Breast epithelium (tissue), 4 donors: ENCODE measurements at regions not wholly inside any gene's neighbourhood (a gene's known extent, or its start where the extent isn't known, plus 50 kb on each side); places are given as distances from the start of the nearest gene placed in this dataset.

Experiments
- DNase-seq, 2 donors: peaks; one replicate each; pipeline ENCODE4 v3.0.0-alpha.2; 2019; ENCODE audit warnings: low spot score in 2 of 2
- H3K27ac ChIP-seq, 2 donors: fragments of 200-600 bp; sonication (generic) in 1 of 2; one replicate each; pipeline ENCODE4 v1.5.1; 2016 to 2019; ENCODE audit warnings: mild to moderate bottlenecking in 1 of 2
- H3K27me3 ChIP-seq, 2 donors: fragments of 200-600 bp; sonication (generic) in 1 of 2; one replicate each; pipeline versions ENCODE4 v1.5.1 to v1.6.0; 2017 to 2019; ENCODE audit warnings: control low read depth in 1 of 2, mild to moderate bottlenecking in 1 of 2
- H3K36me3 ChIP-seq: fragments of 200-600 bp; one replicate; pipeline ENCODE4 v1.5.1; 2019
- H3K4me1 ChIP-seq, 2 donors: fragments of 200-600 bp; sonication (generic); one replicate each; pipeline ENCODE4 v1.5.1; 2016 to 2019; ENCODE audit warnings: control low read depth in 1 of 2
- H3K4me3 ChIP-seq, 3 donors: fragments of 200-600 bp; sonication (generic); 1 replicate in 2 of 3; 2 replicates in 1 of 3; pipeline ENCODE4 v1.5.1; 2016 to 2019; ENCODE audit warnings: mild to moderate bottlenecking in 3 of 3, moderate library complexity in 2 of 3
- H3K9me3 ChIP-seq, 2 donors: fragments of 200-600 bp; sonication (generic) in 1 of 2; one replicate each; pipeline ENCODE4 v1.5.1; 2016 to 2019; ENCODE audit warnings: control low read depth in 1 of 2
- CTCF ChIP-seq, 3 donors: fragments of 450-650 bp; IDR thresholded peaks; one replicate each; pipeline ENCODE4 v1.5.1; 2016 to 2017; ENCODE audit warnings: antibody characterized with exemption in 3 of 3, mild to moderate bottlenecking in 3 of 3, moderate library complexity in 3 of 3
- POLR2A ChIP-seq: fragments of 450-650 bp; IDR thresholded peaks from one replicate; pipeline ENCODE4 v1.6.1; 2016; ENCODE audit warnings: antibody characterized with exemption, mild to moderate bottlenecking, moderate library complexity
- POLR2AphosphoS5 ChIP-seq, 3 donors: sonication (generic); formaldehyde crosslinking; IDR thresholded peaks; one replicate each; pipeline ENCODE4 v1.6.1; 2017; ENCODE audit warnings: antibody characterized with exemption in 3 of 3
- intact Hi-C: fragments of 100-400 bp; cut with DNase I; formaldehyde crosslinking; loops from one replicate; pipeline ENCODE4 v1.15.1; 2023; ENCODE audit warnings: low total_unique reads

- Histone ChIP-seq H3K27ac (no peak overlapping the region), H3K4me3 (no peak overlapping the region), H3K4me1 (no peaks in the 10 kb centered on the region), H3K36me3 (no peaks in the 10 kb centered on the region), H3K9me3 (no peaks in the 10 kb centered on the region), H3K27me3 (peaks cover 0 to 6% of the 10 kb centered on the region in 2 donors)
- no peak for DNase-seq
- intact Hi-C loops, result no loop called here
- no peak for TF ChIP-seq POLR2A
- TF ChIP-seq CTCF (IDR thresholded peaks at IDR 0.05), result no peak
- TF ChIP-seq POLR2AphosphoS5 (IDR thresholded peaks at IDR 0.05), result no peak
These were observed 186.0 kb upstream of the MKI67 start for GRCh38 chr10:128312250-128312649.

DNA sequence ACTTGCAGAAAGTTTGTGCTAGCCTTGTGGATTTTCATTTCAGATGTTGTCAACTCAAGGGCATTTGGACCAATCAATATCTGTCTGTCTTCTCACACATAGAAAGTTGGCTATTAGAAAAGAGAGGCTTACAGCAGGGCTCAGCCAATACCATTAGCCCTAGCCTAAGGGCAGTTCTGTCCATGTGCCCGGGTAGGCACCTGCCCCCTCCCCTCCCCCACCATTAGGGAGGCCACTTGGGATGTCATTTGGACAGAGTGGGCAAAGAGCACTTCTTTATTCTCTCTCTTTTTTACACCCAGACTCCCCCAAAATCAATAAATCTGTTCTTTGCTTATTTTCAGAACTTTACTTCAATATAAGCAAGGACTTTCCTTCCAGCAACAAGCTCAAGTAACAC, 188.5 kb upstream of the MKI67 start:
- H3K27ac ChIP-seq, result no peak overlapping the region
- H3K4me1 ChIP-seq, result no peaks in the 10 kb centered on the region
- H3K36me3 ChIP-seq, result no peaks in the 10 kb centered on the region
- no peaks in the 10 kb centered on the region for H3K9me3 ChIP-seq
- intact Hi-C loops, result no loop called here
- TF ChIP-seq CTCF (IDR thresholded peaks at IDR 0.05), result no peak
- TF ChIP-seq POLR2A, result no peak
- TF ChIP-seq POLR2AphosphoS5 (IDR thresholded peaks at IDR 0.05), result no peak
- DNase-seq, result no peak
- no peak overlapping the region for H3K4me3 ChIP-seq
- peaks cover 0 to 6% of the 10 kb centered on the region in 2 donors for H3K27me3 ChIP-seq

DNA sequence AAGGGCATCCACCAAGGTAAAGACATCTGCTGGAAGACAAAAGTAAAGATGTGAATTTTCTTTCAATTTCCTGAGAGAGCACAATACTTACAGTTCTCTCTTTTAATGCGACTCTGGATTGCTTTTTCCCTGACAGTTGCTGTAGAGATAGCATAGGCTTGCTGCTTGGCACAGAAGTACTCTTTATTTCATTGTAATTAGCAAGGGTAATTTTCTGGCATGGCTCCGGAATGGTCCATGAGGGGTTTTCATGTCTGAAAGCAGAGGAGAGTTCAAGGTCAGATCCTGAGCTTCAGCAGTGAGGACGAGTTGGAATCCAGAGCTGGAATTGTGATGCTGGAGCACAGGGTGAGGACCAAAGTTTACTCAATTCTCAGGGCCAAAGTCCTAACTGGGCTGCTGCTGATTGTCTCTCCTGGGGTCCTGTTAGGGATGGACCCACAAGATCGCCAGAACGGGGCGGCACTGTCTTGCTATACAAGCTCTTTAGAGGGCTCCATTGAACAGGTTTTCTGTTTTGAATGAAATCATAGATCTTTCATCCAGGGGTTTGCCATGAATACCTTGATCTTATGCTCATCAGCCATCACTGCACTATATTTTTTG, 190.0 kb upstream of the MKI67 start:
- TF ChIP-seq POLR2A, result no peak
- TF ChIP-seq POLR2AphosphoS5 (IDR thresholded peaks at IDR 0.05), result no peak
- no peak for TF ChIP-seq CTCF (IDR thresholded peaks at IDR 0.05)
- DNase-seq, result no peak
- intact Hi-C loops, result no loop called here
- Histone ChIP-seq H3K4me1 (no peaks in the 10 kb centered on the region), H3K27ac (no peak overlapping the region), H3K36me3 (no peaks in the 10 kb centered on the region), H3K4me3 (no peak overlapping the region), H3K27me3 (peaks cover 0 to 6% of the 10 kb centered on the region in 2 donors), H3K9me3 (no peaks in the 10 kb centered on the region)

- Histone ChIP-seq H3K9me3 (no peaks in the 10 kb centered on the region), H3K4me1 (no peaks in the 10 kb centered on the region), H3K27ac (no peak overlapping the region), H3K36me3 (no peaks in the 10 kb centered on the region), H3K4me3 (no peak overlapping the region), H3K27me3 (peaks cover 0 to 6% of the 10 kb centered on the region in 2 donors)
- no peak for TF ChIP-seq POLR2AphosphoS5 (IDR thresholded peaks at IDR 0.05)
- no peak for TF ChIP-seq POLR2A
- no peak for TF ChIP-seq CTCF (IDR thresholded peaks at IDR 0.05)
- DNase-seq, result no peak
- intact Hi-C loops, result no loop called here
These were observed 190.7 kb upstream of the MKI67 start for GRCh38 chr10:128316925-128317324.

DNA sequence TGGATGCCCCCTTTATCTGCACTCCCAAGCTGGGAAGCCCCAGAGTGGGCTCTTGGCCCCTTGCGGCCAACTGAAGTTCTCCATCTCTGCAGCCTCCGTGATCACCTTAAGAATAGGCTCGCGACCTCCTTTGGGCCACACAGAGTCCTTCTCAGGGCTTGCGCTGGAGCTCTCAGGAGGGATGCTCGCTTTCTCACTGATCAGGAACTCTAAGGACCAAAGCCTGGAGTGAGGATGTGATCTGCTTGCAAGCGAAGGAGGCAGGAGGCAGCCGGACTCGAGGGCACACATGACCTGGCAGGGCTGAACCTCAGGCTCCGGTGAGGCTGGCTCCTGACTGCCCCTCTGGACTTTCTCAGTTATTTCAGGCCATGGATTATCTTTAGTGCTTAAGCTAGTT, 192.1 kb upstream of the MKI67 start:
- no peaks in the 10 kb centered on the region for H3K9me3 ChIP-seq
- H3K36me3 ChIP-seq, result no peaks in the 10 kb centered on the region
- H3K4me1 ChIP-seq, result no peaks in the 10 kb centered on the region
- no peak overlapping the region for H3K27ac ChIP-seq
- TF ChIP-seq POLR2AphosphoS5 (IDR thresholded peaks at IDR 0.05), result no peak
- TF ChIP-seq POLR2A, result no peak
- no peak for TF ChIP-seq CTCF (IDR thresholded peaks at IDR 0.05)
- H3K4me3 ChIP-seq, result no peak overlapping the region
- intact Hi-C loops, result no loop called here
- DNase-seq, result no peak
- H3K27me3 ChIP-seq, result peaks cover 0 to 1% of the 10 kb centered on the region in 2 donors
